ENCODE measurements at regions not wholly inside any gene's neighbourhood (a gene's known extent, or its start where the extent isn't known, plus 50 kb on each side); places are given as distances from the start of the nearest gene placed in this dataset.

DNA sequence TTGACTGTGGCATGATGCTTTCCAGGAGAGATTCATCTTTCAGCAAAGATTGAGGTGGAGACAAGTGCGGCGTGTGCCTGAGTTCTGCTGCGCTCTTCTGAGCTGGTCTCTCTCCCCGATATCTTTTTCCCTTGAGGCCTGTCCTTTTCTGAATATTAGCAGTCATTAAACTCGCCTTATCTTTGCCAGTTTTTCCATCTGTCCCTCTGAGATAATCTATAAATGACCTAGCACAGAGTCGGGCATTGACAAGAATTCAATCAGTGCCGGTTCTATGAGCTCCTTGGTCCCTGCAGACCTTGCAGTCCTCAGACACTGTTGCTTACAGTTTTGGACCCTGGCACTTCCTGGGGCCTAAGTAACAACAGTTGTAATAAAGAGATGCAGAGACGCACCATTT lies 89.7 kb upstream of the IKZF1 start:
- no peak overlapping the region for H3K4me3 ChIP-seq (ENCODE audit: low read depth, low read length)
- DNase-seq (ENCODE audit: low read depth): no peak
- TF ChIP-seq, protein P1, sequence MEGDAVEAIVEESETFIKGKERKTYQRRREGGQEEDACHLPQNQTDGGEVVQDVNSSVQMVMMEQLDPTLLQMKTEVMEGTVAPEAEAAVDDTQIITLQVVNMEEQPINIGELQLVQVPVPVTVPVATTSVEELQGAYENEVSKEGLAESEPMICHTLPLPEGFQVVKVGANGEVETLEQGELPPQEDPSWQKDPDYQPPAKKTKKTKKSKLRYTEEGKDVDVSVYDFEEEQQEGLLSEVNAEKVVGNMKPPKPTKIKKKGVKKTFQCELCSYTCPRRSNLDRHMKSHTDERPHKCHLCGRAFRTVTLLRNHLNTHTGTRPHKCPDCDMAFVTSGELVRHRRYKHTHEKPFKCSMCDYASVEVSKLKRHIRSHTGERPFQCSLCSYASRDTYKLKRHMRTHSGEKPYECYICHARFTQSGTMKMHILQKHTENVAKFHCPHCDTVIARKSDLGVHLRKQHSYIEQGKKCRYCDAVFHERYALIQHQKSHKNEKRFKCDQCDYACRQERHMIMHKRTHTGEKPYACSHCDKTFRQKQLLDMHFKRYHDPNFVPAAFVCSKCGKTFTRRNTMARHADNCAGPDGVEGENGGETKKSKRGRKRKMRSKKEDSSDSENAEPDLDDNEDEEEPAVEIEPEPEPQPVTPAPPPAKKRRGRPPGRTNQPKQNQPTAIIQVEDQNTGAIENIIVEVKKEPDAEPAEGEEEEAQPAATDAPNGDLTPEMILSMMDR (conservative IDR thresholded peaks at IDR 0.05; ENCODE audit: low read depth, low read length): no peak

DNA sequence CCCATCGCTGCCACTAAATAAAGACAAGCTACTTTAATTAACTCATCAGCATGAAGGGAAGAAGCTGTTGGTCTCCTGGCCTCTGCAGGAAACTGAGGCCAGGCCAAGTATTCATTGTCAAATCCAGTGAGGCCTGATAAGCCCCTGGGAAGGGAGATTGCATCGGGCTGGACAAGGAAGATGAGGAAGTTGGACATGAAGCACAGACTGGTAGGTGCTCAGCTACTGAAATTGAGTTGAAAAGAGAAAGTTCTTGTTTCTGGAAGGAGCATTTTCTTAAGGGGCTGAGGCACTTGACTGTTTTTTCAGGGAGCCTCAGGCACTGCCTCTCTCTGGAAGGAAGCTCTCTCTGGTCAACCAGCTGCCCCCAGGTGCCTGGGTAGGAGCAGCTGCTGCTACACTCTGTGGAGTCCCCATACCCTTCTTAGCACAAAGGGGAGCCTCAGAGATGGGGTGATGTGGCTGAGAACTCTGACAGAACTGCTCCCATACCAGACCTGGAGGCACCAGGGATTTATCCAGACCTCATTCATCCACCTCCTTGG lies 90.3 kb upstream of the IKZF1 start:
- TF ChIP-seq, protein P1 (conservative IDR thresholded peaks at IDR 0.05; ENCODE audit: low read depth, low read length): no peak

DNA sequence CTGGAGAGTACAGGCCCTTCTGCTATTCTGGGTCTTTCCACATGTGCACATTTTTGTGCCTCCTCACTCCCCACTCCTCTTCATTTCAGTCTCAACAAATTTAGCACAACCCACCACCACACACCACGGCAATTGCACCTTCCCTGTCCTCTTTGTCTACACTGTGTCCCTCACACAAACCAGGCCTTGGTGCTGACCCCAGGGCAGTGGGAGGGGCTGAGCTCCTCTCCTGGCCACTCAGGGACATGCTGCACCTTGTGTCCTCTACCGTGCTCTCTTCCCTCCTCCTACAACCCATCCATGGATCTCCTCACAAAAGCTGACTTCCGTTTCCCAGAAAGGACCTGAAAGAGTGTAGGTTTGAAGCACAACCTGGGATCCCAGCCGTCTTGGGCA lies 90.9 kb upstream of the IKZF1 start:
- no peak for DNase-seq (ENCODE audit: low read depth)
- no peak overlapping the region for H3K4me3 ChIP-seq (ENCODE audit: low read depth, low read length)
- TF ChIP-seq, protein P1 (conservative IDR thresholded peaks at IDR 0.05; ENCODE audit: low read depth, low read length): no peak

More for the DNA sequence above, 90.3 kb upstream of the IKZF1 start:
- no peak overlapping the region for H3K4me3 ChIP-seq (ENCODE audit: low read depth, low read length)
- DNase-seq (ENCODE audit: low read depth): no peak

DNA sequence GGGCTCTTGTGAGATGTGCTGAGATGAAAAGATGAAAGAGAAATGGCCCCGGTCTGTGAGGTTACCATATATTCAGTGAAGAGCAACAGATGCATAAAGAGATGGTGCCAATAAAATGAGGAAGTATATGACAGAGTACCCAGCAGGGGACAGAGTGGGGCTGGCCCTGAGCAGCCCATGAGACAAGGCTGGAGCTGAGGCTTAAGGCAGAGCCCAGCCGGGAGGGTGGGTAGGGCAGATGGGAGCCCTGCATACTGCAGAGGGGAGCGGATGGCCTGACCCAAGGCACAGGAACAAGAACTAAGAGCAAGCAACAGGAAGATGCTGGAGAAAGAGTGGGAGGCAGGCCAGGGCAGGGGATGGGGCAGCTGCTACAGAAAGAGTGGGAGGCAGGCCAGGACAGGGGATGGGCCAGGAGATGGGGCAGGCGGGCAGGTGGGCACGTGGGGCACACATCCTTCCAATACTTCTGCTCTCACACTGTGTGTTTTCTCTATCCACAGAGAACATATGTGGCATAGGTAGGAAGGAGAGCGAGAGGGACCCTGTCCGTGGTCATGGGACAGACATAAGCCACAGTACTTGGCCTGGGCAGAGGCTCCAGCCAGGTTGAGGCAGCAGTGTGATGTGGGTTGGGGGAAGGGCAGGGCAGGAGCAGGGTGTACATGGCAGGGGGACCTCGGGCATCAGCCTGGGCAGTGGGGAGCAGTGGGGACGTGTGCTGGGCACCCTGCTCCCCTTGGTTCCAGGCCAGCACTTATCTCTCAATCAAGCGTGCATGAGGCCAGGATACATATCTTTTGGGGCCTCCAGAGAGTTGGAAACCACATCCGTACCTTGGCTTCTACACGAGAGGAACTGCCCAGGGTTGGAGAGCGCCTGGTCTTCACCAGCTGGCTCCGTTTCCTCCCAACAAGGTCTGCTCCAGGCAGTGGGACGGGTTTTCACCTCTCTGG lies 91.6 kb upstream of the IKZF1 start:
- no peak overlapping the region for H3K4me3 ChIP-seq (ENCODE audit: low read depth, low read length)
- no peak for DNase-seq (ENCODE audit: low read depth)
- TF ChIP-seq, protein P1 (conservative IDR thresholded peaks at IDR 0.05; ENCODE audit: low read depth, low read length): no peak

DNA sequence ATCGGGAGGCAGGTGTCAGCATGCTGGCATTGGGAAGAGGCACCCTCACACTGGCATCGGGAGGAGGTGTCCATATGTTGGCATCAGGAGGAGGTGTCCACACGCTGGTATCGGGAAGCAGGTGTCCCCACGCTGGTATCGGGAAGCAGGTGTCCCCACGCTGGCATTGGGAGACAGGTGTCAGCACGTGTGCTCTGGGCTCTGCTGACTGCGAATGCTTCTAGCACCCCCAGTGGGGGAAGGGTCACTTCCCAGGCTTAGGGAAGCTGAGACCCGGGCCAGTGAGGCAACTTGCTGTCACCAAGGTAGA lies 92.5 kb upstream of the IKZF1 start:
- H3K4me3 ChIP-seq (ENCODE audit: low read depth, low read length): no peak overlapping the region
- TF ChIP-seq, protein P1 (conservative IDR thresholded peaks at IDR 0.05; ENCODE audit: low read depth, low read length): no peak
- DNase-seq (ENCODE audit: low read depth): no peak

DNA sequence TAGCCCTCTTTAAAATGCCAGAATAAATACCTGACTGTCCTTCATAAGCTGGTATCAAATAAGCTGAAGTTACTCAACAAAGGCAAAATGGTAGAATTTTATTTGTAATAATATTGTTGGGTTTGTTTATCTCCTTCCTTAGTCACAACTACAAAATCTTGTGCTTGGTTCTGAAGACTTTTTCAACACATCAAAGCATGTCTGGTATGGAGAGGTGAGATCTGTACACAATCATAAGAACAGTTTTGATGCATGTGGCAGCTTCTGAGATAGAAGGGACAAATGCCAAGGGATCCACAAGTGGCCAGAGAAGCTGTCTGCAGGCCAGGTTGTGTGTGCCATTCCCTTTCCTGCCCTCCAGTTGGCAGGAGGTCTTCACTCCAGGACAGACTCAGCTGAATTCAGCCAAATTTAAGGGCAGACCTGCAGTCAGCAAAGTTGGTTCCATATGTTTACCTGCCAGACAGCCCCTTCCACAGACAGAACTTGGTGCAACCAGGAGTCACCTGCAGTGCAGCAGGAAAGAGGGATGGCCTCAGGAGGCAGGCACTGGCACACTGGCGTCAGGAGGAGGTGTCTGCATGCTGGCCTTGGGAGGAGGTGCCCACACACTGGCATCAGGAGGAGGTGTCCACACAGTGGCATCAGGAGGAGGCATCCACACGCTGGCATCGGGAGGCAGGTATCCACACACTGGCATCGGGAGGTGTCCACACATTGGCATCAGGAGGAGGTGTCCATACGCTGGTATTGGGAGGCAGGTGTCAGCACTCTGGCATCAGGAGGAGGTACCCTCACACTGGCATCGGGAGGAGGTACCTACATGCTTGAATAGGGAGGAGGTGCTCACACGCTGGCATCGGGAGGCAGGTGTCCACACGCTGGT lies 93.1 kb upstream of the IKZF1 start:
- DNase-seq (ENCODE audit: low read depth): no peak

More for the DNA sequence above, 93.1 kb upstream of the IKZF1 start:
- no peak overlapping the region for H3K4me3 ChIP-seq (ENCODE audit: low read depth, low read length)
- TF ChIP-seq, protein P1 (conservative IDR thresholded peaks at IDR 0.05; ENCODE audit: low read depth, low read length): no peak
